Activated T-cell treated with anti-CD3 and anti-CD28 coated beads, Interleukin-2, amount 50 U/mL, for 48 hours (primary cell): ENCODE measurements at regions not wholly inside any gene's neighbourhood (a gene's known extent, or its start where the extent isn't known, plus 50 kb on each side); places are given as distances from the start of the nearest gene placed in this dataset.
"Not testable (repeated sequence)": the region's sequence is repeated elsewhere in the genome, so short reads cannot be mapped to it uniquely, and the experiment has no call there.

Experiments
- DNase-seq, 2 experiments: peaks; one replicate each; pipeline ENCODE4 v3.0.0-alpha.2; 2020

DNA sequence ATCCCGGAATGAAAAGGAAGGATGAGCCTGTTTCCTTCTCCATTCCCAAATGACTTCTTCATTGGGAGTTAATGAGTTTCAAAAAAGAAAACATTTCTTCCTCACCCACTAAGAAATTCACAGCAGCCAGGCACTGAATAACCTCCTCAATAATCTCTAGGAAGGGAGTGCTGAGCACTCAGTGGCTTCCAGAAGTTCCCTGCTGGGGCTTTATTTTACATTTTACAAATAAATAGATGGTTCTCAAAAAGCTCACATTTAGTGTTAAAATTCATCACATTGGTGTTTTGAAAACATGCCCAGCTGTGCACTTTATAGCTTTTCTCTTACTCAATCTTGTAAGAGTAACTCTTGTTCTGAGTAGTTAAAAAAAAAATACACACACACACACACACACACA lies 148.9 kb upstream of the PFKP start:
- DNase-seq: no peak

DNA sequence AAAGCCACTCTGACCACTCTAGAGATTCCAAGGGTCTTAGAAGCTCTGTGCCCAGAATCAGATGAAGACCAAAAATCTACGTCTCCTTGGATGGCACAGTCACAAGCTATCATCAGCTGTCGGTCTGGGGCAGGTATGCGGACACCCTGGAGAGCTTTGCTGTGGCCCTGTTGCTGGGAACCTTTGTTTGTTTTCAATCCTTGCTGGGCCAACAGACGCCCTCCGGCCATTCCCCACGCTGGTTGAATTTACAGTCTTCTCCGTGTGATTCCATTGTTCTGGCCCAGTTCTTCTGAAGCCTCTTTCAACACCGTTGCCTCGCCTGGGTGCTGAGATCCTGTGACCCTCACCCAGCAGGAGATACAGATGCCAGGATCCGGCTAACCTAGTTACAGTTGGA lies 149.4 kb upstream of the PFKP start:
- no peak for DNase-seq

DNA sequence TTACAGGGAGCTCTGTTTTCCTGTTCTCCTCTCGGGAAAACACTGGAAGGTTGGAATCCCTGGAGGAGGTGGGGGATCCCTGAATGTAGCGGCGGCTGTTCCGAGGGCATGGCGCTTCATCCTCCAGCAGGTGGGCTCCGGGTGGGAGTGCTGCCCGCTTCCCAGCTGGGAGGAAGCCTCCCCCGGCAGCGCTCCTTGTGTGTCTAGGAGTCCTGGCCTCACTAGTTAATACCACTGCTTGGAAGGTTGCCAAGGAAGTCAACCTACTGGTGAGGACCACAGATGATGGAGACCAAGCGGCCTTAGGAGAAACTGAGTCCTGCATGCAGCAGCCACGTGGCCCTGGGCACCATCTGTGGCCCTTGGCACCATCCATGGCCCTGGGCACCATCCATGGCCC lies 151.9 kb upstream of the PFKP start:
- no peak for DNase-seq

DNA sequence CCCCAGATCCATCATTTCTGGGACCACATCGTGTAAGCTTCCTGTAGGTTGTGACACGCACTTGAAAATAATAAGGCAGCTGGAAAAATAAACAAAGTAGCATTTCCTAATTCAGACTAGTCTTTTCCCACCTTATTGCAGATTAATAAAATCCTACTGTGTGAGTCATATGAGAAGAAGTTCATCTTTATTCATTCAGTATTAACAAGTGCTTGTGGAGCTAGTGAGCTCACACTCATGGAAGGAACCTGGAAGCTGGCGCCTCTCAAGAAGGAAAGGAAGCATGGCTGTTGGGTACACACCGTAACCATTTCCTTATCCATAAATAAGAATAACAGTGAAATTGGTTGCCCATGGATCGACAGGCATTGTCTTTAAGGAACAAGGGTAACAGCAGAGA lies 152.6 kb upstream of the PFKP start:
- DNase-seq: no peak

- DNase-seq: no peak
Observed at GRCh38 chr10:2913474-2913873, 153.9 kb upstream of the PFKP start.

- no peak for DNase-seq
Observed at GRCh38 chr10:2910656-2911055, 156.7 kb upstream of the PFKP start.

GRCh38 chr10:2909921-2910320 lies 157.4 kb upstream of the PFKP start:
- no peak for DNase-seq

DNA sequence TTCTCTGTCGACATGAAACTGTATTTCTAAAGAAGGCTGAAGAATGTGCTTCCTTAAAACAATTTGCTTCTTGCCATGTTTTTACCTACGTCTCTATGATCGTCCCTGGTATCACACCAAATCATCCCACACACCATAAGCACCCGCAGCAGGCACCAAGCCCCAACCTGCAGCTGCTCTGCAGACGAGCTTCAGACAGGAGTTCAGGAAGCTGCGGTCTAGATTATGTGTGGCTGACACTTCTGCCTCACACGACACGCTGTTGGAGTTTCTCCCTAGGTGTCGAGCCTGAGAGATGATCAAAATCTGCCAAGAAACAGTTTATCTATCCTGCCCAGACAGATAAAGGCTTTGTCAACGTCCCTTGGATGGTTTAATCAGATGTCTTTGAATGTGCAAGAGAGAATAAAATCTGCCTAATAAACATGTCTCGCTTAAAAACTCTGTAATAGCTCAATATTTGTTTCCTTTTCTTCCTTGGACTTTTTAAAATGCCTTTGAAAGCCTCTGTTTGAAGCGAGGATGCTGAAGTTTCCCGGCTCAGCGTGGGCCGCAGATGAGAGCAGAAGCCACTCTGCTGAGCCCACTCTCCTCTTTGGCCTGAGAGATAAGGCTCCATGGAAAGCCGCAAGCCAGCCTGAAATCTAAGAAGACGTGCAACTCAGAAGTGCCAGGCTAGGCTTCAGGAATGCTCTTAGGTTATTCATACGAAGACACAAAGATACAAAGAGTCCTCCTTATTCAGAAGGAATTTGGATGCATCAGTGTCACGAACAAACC lies 158.3 kb upstream of the PFKP start:
- peak in 1 of 2 experiments; percentile 27 for DNase-seq

GRCh38 chr10:2906974-2907373 lies 160.4 kb upstream of the PFKP start:
- DNase-seq: no peak

DNA sequence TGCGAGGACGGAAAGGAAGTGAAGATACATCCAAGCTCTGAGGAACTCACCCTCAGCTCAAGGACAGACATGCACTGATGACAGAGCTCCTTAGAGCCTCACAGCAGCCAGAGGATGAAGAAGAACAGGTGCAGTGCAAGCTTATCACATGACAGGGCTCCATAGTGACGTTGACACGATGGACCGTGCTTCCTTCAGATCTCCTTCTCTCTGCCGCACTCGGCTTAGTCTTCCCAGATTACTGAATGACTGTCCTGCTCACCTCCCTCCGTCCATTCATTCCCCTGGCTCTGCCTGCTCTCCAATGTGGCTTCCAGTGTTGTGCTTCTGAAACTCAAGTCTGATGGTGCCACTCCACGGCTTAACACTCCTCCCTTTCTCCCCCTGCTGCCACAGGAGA lies 161.5 kb upstream of the PFKP start:
- no peak for DNase-seq

- no peak for DNase-seq
Observed at GRCh38 chr10:2900530-2900929, 166.8 kb upstream of the PFKP start.

DNA sequence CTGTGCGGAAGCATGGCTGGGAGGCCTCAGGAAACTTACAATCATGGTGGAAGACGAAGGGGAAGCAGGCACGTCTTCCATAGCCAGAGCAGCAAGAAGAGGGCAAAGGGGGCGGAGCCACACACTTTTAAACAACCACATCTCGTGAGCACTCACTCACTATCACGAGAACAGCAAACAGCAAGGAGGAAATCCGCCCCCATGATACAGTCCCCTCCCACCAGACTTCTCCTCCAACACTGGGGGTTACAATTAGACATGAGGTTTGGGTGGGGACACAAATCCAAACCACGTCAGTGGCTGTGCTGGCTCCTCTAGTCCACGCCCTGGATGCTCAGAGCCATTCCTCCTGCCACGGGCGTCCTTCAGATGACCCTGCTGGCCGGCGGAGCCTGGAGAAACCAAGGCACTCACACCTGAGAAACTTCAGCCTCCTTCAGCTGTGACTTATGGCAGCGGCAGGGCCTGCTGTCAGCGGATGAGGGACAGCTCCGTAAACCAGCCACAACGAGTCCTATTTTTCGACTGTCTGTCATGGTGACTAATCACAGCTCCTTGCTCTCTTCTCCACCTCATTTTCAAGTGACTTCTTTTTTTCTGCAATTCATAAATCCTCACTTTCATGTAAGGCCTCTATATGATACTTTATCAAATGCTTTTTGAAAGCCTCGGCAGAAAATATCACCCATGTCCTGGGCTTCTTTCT lies 167.9 kb upstream of the PFKP start:
- DNase-seq: no peak

GRCh38 chr10:2898509-2898860 lies 168.9 kb upstream of the PFKP start:
- DNase-seq: no peak

GRCh38 chr10:2897619-2898508 lies 169.5 kb upstream of the PFKP start:
- peak; percentile 30 to 34 for DNase-seq

DNA sequence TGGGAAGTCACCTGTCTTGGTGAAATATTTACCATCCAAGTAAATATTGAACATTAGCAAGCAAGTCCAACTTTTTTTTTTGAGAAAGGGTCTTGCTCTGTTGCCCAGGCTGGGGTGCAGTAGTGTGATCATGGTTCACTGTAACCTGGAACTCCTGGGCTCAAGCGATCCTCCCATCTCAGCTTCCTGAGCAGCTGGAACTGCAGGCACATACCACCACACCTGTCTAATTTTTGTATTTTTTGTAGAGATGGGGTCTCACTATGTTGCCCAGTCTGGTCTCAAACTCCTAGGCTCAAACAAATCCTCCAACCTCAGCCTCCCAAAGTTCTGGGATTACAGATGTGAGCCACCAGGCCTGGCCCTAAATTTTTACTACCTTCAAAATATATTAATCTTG lies 171.0 kb upstream of the PFKP start:
- not testable (repeated sequence) for DNase-seq

GRCh38 chr10:2895594-2896196 lies 171.7 kb upstream of the PFKP start:
- DNase-seq: no peak

DNA sequence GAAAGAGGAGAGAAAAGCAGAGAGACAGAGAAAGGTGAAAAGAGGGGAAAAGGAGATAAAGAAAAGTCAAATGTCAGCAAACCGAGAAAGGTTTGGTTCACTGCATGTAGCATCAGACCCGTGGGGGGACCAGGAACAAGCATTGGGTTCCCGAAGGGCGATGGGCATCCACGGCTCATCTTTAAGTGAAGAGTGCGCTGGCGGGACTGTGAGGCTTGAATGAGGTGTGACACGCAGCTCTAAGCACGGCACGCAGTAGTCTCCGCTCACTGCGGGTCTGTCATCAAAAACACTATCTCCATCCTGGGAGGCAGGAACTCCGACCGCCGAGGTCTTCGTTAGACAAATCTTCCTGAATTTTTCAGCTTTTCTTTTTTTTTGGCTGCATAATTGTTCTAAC lies 173.4 kb upstream of the PFKP start:
- no peak for DNase-seq

GRCh38 chr10:2893158-2893845 lies 174.0 kb upstream of the PFKP start:
- no peak for DNase-seq

DNA sequence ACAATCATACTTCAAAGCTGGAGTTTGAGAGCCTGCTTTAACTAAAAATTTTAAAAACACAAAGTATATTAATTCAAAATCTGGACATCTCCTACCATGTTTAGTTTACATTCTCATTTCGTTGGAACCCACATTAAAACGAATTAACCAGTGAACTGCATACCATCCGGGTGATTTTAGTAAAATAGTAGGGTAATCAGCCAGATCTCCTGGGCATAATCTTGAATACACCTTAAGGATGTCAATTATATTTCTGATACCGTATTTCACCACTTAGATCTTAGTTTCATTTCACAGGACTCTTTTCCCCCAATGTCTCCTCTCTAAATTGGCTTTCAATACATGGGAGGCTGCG lies 175.6 kb upstream of the PFKP start:
- no peak for DNase-seq

DNA sequence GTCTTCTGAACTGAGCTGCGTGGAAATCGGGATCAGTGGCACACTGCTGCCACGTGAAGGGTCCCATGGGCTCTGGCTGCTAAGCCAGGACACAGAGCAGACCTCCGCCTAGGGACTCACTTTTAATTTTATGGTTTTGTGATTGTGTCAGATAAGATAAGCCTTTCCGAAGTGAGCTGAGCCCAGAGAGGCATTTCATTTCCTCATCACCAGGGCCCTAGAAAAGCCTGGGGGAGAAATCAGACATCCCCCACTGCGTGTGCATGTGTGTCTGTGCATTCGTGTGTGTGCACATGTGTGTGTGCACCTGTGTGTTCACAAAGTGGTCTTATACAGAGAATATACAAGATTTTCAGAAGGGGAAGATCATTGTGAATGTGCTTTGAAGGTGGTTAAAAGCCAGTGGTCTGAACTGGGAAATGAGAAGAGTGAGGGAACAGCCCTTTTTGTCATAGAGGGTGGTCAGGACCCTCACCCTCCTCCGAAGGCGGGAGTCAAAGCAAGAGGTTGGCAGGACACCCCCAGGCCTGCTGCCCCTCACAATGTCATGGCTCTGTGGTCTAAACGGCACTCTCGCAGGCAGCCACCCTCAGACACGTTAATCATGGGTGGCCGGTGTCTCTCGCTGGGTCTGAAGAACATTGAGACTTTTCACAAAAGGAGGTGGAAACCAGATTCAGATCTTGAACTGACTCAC lies 176.1 kb upstream of the PFKP start:
- no peak for DNase-seq

GRCh38 chr10:2890093-2890492 lies 177.3 kb upstream of the PFKP start:
- no peak for DNase-seq

DNA sequence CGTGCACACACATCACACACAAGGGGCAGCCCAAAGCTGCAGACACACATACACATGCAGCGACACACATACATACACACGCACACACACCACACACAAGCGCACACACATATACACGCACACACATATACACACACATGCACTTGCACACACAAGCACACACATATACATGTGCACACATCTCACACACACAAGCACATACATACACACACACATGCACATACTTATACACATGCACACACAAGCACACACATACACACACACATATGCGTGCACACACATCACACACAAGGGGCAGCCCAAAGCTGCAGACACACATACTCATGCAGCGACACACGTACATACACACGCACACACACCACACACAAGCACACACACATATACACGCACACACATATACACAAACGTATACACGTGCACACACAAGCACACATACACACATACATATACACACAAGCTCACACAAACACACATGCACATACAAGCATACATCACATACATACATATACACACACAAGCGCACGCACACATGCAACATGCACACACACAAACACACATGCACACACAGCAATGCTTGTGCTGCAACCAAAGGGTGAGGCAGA lies 178.8 kb upstream of the PFKP start:
- no peak for DNase-seq
